ENCODE measurements at regions not wholly inside any gene's neighbourhood (a gene's known extent, or its start where the extent isn't known, plus 50 kb on each side); places are given as distances from the start of the nearest gene placed in this dataset.

DNA sequence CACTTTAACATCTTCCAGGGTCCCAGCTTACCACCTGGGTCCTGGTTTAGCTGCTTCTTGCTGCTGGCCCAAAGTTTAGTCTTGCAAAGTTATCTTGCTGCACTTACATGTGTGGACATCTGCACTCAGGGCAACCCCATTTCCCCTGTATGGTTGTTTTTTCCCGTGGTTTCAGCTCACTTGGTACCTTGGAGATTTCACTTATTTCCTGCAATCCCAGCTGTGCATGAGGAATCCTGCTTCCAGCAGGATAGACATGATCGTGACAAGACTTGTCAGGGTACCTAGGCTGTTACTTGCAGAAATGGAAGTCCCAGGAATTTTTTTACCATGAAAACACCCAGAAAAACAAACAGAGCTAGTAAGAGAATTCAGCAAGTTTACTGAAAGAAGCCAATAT lies 95.9 kb upstream of the LEP start:
- TF ChIP-seq, protein P1, sequence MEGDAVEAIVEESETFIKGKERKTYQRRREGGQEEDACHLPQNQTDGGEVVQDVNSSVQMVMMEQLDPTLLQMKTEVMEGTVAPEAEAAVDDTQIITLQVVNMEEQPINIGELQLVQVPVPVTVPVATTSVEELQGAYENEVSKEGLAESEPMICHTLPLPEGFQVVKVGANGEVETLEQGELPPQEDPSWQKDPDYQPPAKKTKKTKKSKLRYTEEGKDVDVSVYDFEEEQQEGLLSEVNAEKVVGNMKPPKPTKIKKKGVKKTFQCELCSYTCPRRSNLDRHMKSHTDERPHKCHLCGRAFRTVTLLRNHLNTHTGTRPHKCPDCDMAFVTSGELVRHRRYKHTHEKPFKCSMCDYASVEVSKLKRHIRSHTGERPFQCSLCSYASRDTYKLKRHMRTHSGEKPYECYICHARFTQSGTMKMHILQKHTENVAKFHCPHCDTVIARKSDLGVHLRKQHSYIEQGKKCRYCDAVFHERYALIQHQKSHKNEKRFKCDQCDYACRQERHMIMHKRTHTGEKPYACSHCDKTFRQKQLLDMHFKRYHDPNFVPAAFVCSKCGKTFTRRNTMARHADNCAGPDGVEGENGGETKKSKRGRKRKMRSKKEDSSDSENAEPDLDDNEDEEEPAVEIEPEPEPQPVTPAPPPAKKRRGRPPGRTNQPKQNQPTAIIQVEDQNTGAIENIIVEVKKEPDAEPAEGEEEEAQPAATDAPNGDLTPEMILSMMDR (conservative IDR thresholded peaks at IDR 0.05; ENCODE audit: low read depth, low read length), result no peak
- Histone ChIP-seq H4K20me1 (ENCODE audit: insufficient read depth) (no peaks in the 10 kb centered on the region), H3K27ac (no peak overlapping the region), H2AFZ (ENCODE audit: low read depth) (no peak overlapping the region), H3K36me3 (ENCODE audit: insufficient read depth) (no peaks in the 10 kb centered on the region), H3K79me2 (ENCODE audit: insufficient read depth, low read depth) (no peaks in the 10 kb centered on the region), H3K4me1 (ENCODE audit: low read depth, poor library complexity, severe bottlenecking) (no peaks in the 10 kb centered on the region), H3K4me3 (IDR thresholded peaks at IDR 0.05; ENCODE audit: insufficient read depth, low read depth, low read length) (no peak overlapping the region), H3K4me2 (no peak overlapping the region), H3K9ac (no peak overlapping the region), H3K27me3 (ENCODE audit: insufficient read depth, low read depth) (no peaks in the 10 kb centered on the region)

DNA sequence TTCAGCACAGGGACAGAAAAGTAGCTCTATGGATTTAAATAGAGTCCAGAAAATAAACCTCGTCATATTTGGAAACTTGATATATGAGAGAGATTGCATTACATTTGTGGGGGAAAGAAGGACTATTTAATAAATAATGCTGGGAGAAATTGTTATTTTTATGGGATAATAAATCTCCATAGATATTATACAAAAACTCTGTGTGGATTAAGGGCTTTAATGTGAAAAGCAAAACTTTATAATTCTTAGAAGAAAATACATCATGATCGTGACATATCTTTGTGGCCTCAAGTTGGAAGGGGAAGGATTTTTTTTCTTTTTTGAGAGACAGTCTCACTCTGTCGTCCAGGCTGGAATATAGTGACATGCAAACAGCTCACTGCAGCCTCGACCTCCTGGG lies 95.0 kb upstream of the LEP start:
- Histone ChIP-seq H4K20me1 (ENCODE audit: insufficient read depth) (no peaks in the 10 kb centered on the region), H3K4me2 (no peak overlapping the region), H3K4me1 (ENCODE audit: low read depth, poor library complexity, severe bottlenecking) (no peaks in the 10 kb centered on the region), H3K36me3 (ENCODE audit: insufficient read depth) (no peaks in the 10 kb centered on the region), H3K27ac (no peak overlapping the region), H3K27me3 (ENCODE audit: insufficient read depth, low read depth) (no peaks in the 10 kb centered on the region), H3K4me3 (IDR thresholded peaks at IDR 0.05; ENCODE audit: insufficient read depth, low read depth, low read length) (no peak overlapping the region), H3K79me2 (ENCODE audit: insufficient read depth, low read depth) (no peaks in the 10 kb centered on the region), H3K9ac (no peak overlapping the region), H2AFZ (ENCODE audit: low read depth) (no peak overlapping the region)
- TF ChIP-seq, protein P1 (conservative IDR thresholded peaks at IDR 0.05; ENCODE audit: low read depth, low read length), result no peak

DNA sequence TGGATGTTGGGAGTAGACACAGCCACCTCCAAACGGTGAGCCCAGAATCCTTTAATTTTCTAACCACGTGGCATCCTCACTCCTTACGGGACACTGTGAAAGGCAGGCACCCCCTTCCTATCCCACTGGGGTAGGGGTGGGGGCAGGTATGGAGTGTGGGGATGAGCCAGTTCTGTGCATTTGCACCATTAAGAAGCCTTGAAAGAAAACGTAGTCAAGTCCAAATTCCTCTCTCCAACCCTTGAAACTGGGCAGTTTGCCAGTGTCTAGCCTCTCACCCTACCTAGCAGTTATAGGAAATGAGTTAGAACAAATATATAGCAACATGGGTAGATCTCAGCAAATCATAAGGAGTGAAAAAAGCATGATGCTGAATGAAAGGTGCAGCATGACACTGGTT lies 92.4 kb upstream of the LEP start:
- Histone ChIP-seq H3K4me2 (no peak overlapping the region), H2AFZ (ENCODE audit: low read depth) (no peak overlapping the region), H3K9ac (no peak overlapping the region), H4K20me1 (ENCODE audit: insufficient read depth) (no peaks in the 10 kb centered on the region), H3K27me3 (ENCODE audit: insufficient read depth, low read depth) (no peaks in the 10 kb centered on the region), H3K27ac (no peak overlapping the region), H3K79me2 (ENCODE audit: insufficient read depth, low read depth) (no peaks in the 10 kb centered on the region), H3K4me1 (ENCODE audit: low read depth, poor library complexity, severe bottlenecking) (no peaks in the 10 kb centered on the region), H3K36me3 (ENCODE audit: insufficient read depth) (no peaks in the 10 kb centered on the region), H3K4me3 (IDR thresholded peaks at IDR 0.05; ENCODE audit: insufficient read depth, low read depth, low read length) (no peak overlapping the region)
- TF ChIP-seq, protein P1 (conservative IDR thresholded peaks at IDR 0.05; ENCODE audit: low read depth, low read length), result no peak

DNA sequence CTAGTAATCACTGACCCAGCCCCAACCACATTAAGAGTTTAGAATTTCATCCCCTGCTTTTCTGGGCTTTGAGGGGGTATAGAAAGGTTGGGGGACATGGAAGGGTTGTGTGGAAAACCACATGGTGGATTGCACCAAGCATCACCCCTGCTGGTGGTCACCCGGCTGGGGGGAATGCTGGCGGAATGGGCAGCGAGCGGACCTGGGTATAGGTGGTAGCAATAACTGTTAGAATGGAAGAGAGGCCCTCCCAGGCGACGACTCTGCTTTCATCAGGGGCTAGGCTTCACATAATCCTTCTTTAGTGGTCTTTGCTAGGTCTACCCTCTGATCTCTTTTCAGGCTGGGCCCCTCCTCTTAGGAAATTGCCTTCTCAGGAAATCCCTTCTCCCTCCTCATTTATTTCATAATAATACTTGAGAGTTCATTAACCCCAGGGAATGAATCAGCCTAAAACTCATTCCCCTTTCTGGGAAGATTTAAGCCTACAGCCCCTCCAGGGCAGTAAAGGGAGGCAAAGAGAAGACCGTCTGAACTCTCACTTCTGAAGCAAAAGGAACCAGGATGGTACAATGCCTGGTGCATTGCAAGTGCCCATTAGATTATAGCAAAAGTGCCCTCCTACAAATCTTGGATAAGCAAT lies 90.7 kb upstream of the LEP start:
- H3K27me3 ChIP-seq (ENCODE audit: insufficient read depth, low read depth), result no peaks in the 10 kb centered on the region
- TF ChIP-seq, protein P1 (conservative IDR thresholded peaks at IDR 0.05; ENCODE audit: low read depth, low read length), result no peak
- no peaks in the 10 kb centered on the region for H3K36me3 ChIP-seq (ENCODE audit: insufficient read depth)
- no peak overlapping the region for H3K27ac ChIP-seq
- H4K20me1 ChIP-seq (ENCODE audit: insufficient read depth), result no peaks in the 10 kb centered on the region
- H3K4me1 ChIP-seq (ENCODE audit: low read depth, poor library complexity, severe bottlenecking), result no peaks in the 10 kb centered on the region
- H2AFZ ChIP-seq (ENCODE audit: low read depth), result no peak overlapping the region
- no peak overlapping the region for H3K4me2 ChIP-seq
- no peak overlapping the region for H3K9ac ChIP-seq
- H3K4me3 ChIP-seq (IDR thresholded peaks at IDR 0.05; ENCODE audit: insufficient read depth, low read depth, low read length), result no peak overlapping the region
- H3K79me2 ChIP-seq (ENCODE audit: insufficient read depth, low read depth), result no peaks in the 10 kb centered on the region

Measured in KMS-11 (cell line).